ENCODE measurements at regions not wholly inside any gene's neighbourhood (a gene's known extent, or its start where the extent isn't known, plus 50 kb on each side); places are given as distances from the start of the nearest gene placed in this dataset.

- no peak overlapping the region for H2AFZ ChIP-seq (ENCODE audit: low read length)
- no peaks in the 10 kb centered on the region for H3K4me1 ChIP-seq (ENCODE audit: control insufficient read depth, extremely low read depth, insufficient read depth, low read length)
- peak in 1 of 2 donors; percentile 46 for DNase-seq (ENCODE audit: low read depth in 2 of 2)
- H4K20me1 ChIP-seq (ENCODE audit: control insufficient read depth, extremely low read depth, insufficient read depth, low read length) = no peaks in the 10 kb centered on the region
- no peak for TF ChIP-seq CTCF (conservative IDR thresholded peaks at IDR 0.05 in 1 of 2, IDR thresholded peaks at IDR 0.05 in 1 of 2; ENCODE audit: low read depth in 1 of 2, low read length in 2 of 2)
- no peak for TF ChIP-seq EZH2 (IDR thresholded peaks at IDR 0.05; ENCODE audit: low read length, missing control alignments)
- no peak overlapping the region for H3K4me3 ChIP-seq (replicated peaks in 1 of 4; ENCODE audit: control extremely low read depth in 1 of 4, insufficient read depth in 1 of 4, low read depth in 3 of 4, low read length in 4 of 4)
- H3K4me2 ChIP-seq (ENCODE audit: extremely low read depth, insufficient read depth, low read length) = no peak overlapping the region
- no peaks in the 10 kb centered on the region for H3K79me2 ChIP-seq (ENCODE audit: control insufficient read depth, insufficient read depth, low read length)
- no peak overlapping the region for H3K27ac ChIP-seq (ENCODE audit: insufficient read depth, low read length)
- no peaks in the 10 kb centered on the region for H3K36me3 ChIP-seq (ENCODE audit: control insufficient read depth, insufficient read depth, low read length)
- H3K9me3 ChIP-seq (ENCODE audit: control insufficient read depth, insufficient read depth, low read depth, low read length) = no peaks in the 10 kb centered on the region
- H3K9ac ChIP-seq (ENCODE audit: insufficient read depth, low read length) = no peak overlapping the region
- H3K27me3 ChIP-seq (ENCODE audit: control insufficient read depth, insufficient read depth, low read length) = peaks cover 2% of the 10 kb centered on the region
These were observed 137.6 kb upstream of the SPATS2L start for GRCh38 chr2:200168641-200169555.

- H3K36me3 ChIP-seq (ENCODE audit: control insufficient read depth, insufficient read depth, low read length) = no peaks in the 10 kb centered on the region
- no peaks in the 10 kb centered on the region for H3K4me1 ChIP-seq (ENCODE audit: control insufficient read depth, extremely low read depth, insufficient read depth, low read length)
These were observed 136.3 kb upstream of the SPATS2L start for GRCh38 chr2:200170221-200170620.

More at GRCh38 chr2:200170221-200170620, 136.3 kb upstream of the SPATS2L start:
- H3K4me2 ChIP-seq (ENCODE audit: extremely low read depth, insufficient read depth, low read length) = no peak overlapping the region
- no peak overlapping the region for H3K4me3 ChIP-seq (replicated peaks in 1 of 4; ENCODE audit: control extremely low read depth in 1 of 4, insufficient read depth in 1 of 4, low read depth in 3 of 4, low read length in 4 of 4)
- TF ChIP-seq EZH2 (IDR thresholded peaks at IDR 0.05; ENCODE audit: low read length, missing control alignments) = no peak
- no peak for TF ChIP-seq CTCF (conservative IDR thresholded peaks at IDR 0.05 in 1 of 2, IDR thresholded peaks at IDR 0.05 in 1 of 2; ENCODE audit: low read depth in 1 of 2, low read length in 2 of 2)
- DNase-seq (ENCODE audit: low read depth in 2 of 2) = no peak
- H3K79me2 ChIP-seq (ENCODE audit: control insufficient read depth, insufficient read depth, low read length) = no peaks in the 10 kb centered on the region
- peaks cover 2% of the 10 kb centered on the region for H3K27me3 ChIP-seq (ENCODE audit: control insufficient read depth, insufficient read depth, low read length)
- no peaks in the 10 kb centered on the region for H3K9me3 ChIP-seq (ENCODE audit: control insufficient read depth, insufficient read depth, low read depth, low read length)
- no peak overlapping the region for H2AFZ ChIP-seq (ENCODE audit: low read length)
- no peak overlapping the region for H3K9ac ChIP-seq (ENCODE audit: insufficient read depth, low read length)
- H4K20me1 ChIP-seq (ENCODE audit: control insufficient read depth, extremely low read depth, insufficient read depth, low read length) = no peaks in the 10 kb centered on the region
- no peak overlapping the region for H3K27ac ChIP-seq (ENCODE audit: insufficient read depth, low read length)

All from fibroblast of lung (primary cell).